SKM-1 (cell line): ENCODE measurements at regions not wholly inside any gene's neighbourhood (a gene's known extent, or its start where the extent isn't known, plus 50 kb on each side); places are given as distances from the start of the nearest gene placed in this dataset.
"Not testable (repeated sequence)": the region's sequence is repeated elsewhere in the genome, so short reads cannot be mapped to it uniquely, and the experiment has no call there.

Experiments used
- DNase-seq: peaks from one replicate; lab custom pipeline; 2025; ENCODE audit not compliant: unreplicated experiment; lab: John Stamatoyannopoulos, UW

- no peak for DNase-seq
These were observed 71.1 kb upstream of the ABLIM1 start for GRCh38 chr10:114729103-114729659.

GRCh38 chr10:114730291-114730690 lies 72.2 kb upstream of the ABLIM1 start:
- DNase-seq, result no peak

- no peak for DNase-seq
These were observed 74.9 kb upstream of the ABLIM1 start for GRCh38 chr10:114732931-114733330.

- DNase-seq, result no peak
These were observed 77.9 kb upstream of the ABLIM1 start for GRCh38 chr10:114735946-114736345.

GRCh38 chr10:114743521-114744231 lies 77.9 kb upstream of the FHIP2A start:
- peak; percentile 59 for DNase-seq

- no peak for DNase-seq
These were observed 75.0 kb upstream of the FHIP2A start for GRCh38 chr10:114746531-114746930.

GRCh38 chr10:114748241-114748640 lies 73.3 kb upstream of the FHIP2A start:
- DNase-seq, result no peak

- no peak for DNase-seq
These were observed 72.6 kb upstream of the FHIP2A start for GRCh38 chr10:114749014-114749413.

GRCh38 chr10:114749510-114749909 lies 72.1 kb upstream of the FHIP2A start:
- DNase-seq, result no peak

GRCh38 chr10:114751856-114752255 lies 69.7 kb upstream of the FHIP2A start:
- no peak for DNase-seq

- not testable (repeated sequence) for DNase-seq
These were observed 69.0 kb upstream of the FHIP2A start for GRCh38 chr10:114752570-114752969.

- DNase-seq, result no peak
These were observed 68.5 kb upstream of the FHIP2A start for GRCh38 chr10:114753126-114753525.

GRCh38 chr10:114754445-114755320 lies 66.9 kb upstream of the FHIP2A start:
- DNase-seq, result no peak

GRCh38 chr10:114755537-114755936 lies 66.0 kb upstream of the FHIP2A start:
- no peak for DNase-seq

GRCh38 chr10:114758331-114758730 lies 63.2 kb upstream of the FHIP2A start:
- DNase-seq, result no peak

- DNase-seq, result no peak
These were observed 60.1 kb upstream of the FHIP2A start for GRCh38 chr10:114761205-114762193.

GRCh38 chr10:114762811-114763210 lies 58.8 kb upstream of the FHIP2A start:
- DNase-seq, result no peak

GRCh38 chr10:114764656-114765055 lies 56.9 kb upstream of the FHIP2A start:
- no peak for DNase-seq

- DNase-seq, result no peak
These were observed 55.1 kb upstream of the FHIP2A start for GRCh38 chr10:114766470-114766869.

- no peak for DNase-seq
These were observed 54.2 kb upstream of the FHIP2A start for GRCh38 chr10:114767101-114767985.
